Activated B cell treated with CpG ODN at 0.5 μM for 24 hours (primary cell): ENCODE measurements at regions not wholly inside any gene's neighbourhood (a gene's known extent, or its start where the extent isn't known, plus 50 kb on each side); places are given as distances from the start of the nearest gene placed in this dataset.

Experiments used
- ATAC-seq: fragments of 200-7000 bp; cut with Tn5 transposase; one replicate; pipeline ENCODE4 v1.10.0; 2021; ENCODE audit warnings: low read depth, mild to moderate bottlenecking, moderate library complexity
- CTCF ChIA-PET: fragments of 350-600 bp; sonication (Branson Sonifier 250); formaldehyde crosslinking; loops from one replicate; lab custom pipeline; 2021; ENCODE audit warnings: antibody characterized with exemption; lab: Charles Lee
- POLR2A ChIA-PET: fragments of 350-600 bp; sonication (Branson Sonifier 250); formaldehyde crosslinking; loops from one replicate; lab custom pipeline; 2021; ENCODE audit warnings: antibody characterized with exemption; lab: Charles Lee
- DNase-seq: peaks from one replicate; pipeline ENCODE4 v3.0.0; 2022
- H3K27ac Mint-ChIP-seq: one replicate; pipeline ENCODE4 v1.8.0; 2020; ENCODE audit warnings: mixed read lengths
- H3K27me3 Mint-ChIP-seq: one replicate; pipeline ENCODE4 v1.8.0; 2021; ENCODE audit warnings: mixed read lengths
- H3K36me3 Mint-ChIP-seq: one replicate; pipeline ENCODE4 v1.8.0; 2021; ENCODE audit warnings: low read depth, mixed read lengths
- H3K4me1 Mint-ChIP-seq: one replicate; pipeline ENCODE4 v1.8.0; 2021; ENCODE audit warnings: mixed read lengths
- H3K4me3 Mint-ChIP-seq: one replicate; pipeline ENCODE4 v1.8.0; 2020; ENCODE audit warnings: mild to moderate bottlenecking, mixed read lengths
- H3K9me3 Mint-ChIP-seq: one replicate; pipeline ENCODE4 v1.8.0; 2020; ENCODE audit warnings: mixed read lengths
- CTCF ChIP-seq: fragments of 200-600 bp; IDR thresholded peaks from one replicate; pipeline ENCODE4 v1.8.0; 2022; ENCODE audit warnings: antibody characterized with exemption, mild to moderate bottlenecking
- intact Hi-C: fragments of 100-400 bp; cut with micrococcal nuclease; formaldehyde crosslinking; loops from one replicate; pipeline ENCODE4 v1.15.1; 2024

- Mint-ChIP-seq H3K9me3 (no peaks in the 10 kb centered on the region), H3K36me3 (no peaks in the 10 kb centered on the region), H3K27ac (no peak overlapping the region), H3K4me3 (no peak overlapping the region), H3K27me3 (no peaks in the 10 kb centered on the region), H3K4me1 (no peaks in the 10 kb centered on the region)
- intact Hi-C loops: no loop called here
- ChIA-PET POLR2A (no interaction called here), CTCF (no interaction called here)
- no peak for TF ChIP-seq CTCF
- DNase-seq: no peak
- ATAC-seq: no peak
Measured at GRCh38 chr18:72427721-72428120, 116.4 kb downstream of the CBLN2 start.

- intact Hi-C loops: no loop called here
Measured at GRCh38 chr18:72419914-72420313, 124.2 kb downstream of the CBLN2 start.

GRCh38 chr18:72412927-72413326 is 131.2 kb downstream of the CBLN2 start:
- CTCF ChIA-PET: no interaction called here
- DNase-seq (no peak), ATAC-seq (no peak)

More at GRCh38 chr18:72419914-72420313, 124.2 kb downstream of the CBLN2 start:
- no peaks in the 10 kb centered on the region for H3K4me1 Mint-ChIP-seq
- no peaks in the 10 kb centered on the region for H3K36me3 Mint-ChIP-seq
- no peak overlapping the region for H3K4me3 Mint-ChIP-seq
- ChIA-PET POLR2A (no interaction called here), CTCF (no interaction called here)
- no peak for DNase-seq
- H3K27me3 Mint-ChIP-seq: no peaks in the 10 kb centered on the region
- ATAC-seq: no peak
- no peak overlapping the region for H3K27ac Mint-ChIP-seq
- no peak for TF ChIP-seq CTCF
- H3K9me3 Mint-ChIP-seq: peaks cover 3% of the 10 kb centered on the region

GRCh38 chr18:72411261-72411660 is 132.9 kb downstream of the CBLN2 start:
- DNase-seq (no peak), ATAC-seq (no peak)
- intact Hi-C loops: no loop called here
- Mint-ChIP-seq H3K9me3 (peaks cover 3% of the 10 kb centered on the region), H3K27me3 (no peaks in the 10 kb centered on the region), H3K4me3 (no peak overlapping the region), H3K4me1 (no peaks in the 10 kb centered on the region), H3K27ac (no peak overlapping the region), H3K36me3 (no peaks in the 10 kb centered on the region)
- ChIA-PET CTCF (no interaction called here), POLR2A (no interaction called here)
- no peak for TF ChIP-seq CTCF

More at GRCh38 chr18:72412927-72413326, 131.2 kb downstream of the CBLN2 start:
- no peak for TF ChIP-seq CTCF
- H3K27me3 Mint-ChIP-seq: no peaks in the 10 kb centered on the region
- H3K27ac Mint-ChIP-seq: no peak overlapping the region
- no peaks in the 10 kb centered on the region for H3K4me1 Mint-ChIP-seq
- POLR2A ChIA-PET: no interaction called here
- H3K36me3 Mint-ChIP-seq: no peaks in the 10 kb centered on the region
- H3K9me3 Mint-ChIP-seq: peaks cover 3% of the 10 kb centered on the region
- intact Hi-C loops: no loop called here
- no peak overlapping the region for H3K4me3 Mint-ChIP-seq

- POLR2A ChIA-PET: no interaction called here
- Mint-ChIP-seq H3K36me3 (no peaks in the 10 kb centered on the region), H3K4me3 (no peak overlapping the region), H3K9me3 (no peaks in the 10 kb centered on the region), H3K27ac (no peak overlapping the region), H3K27me3 (no peaks in the 10 kb centered on the region), H3K4me1 (no peaks in the 10 kb centered on the region)
- intact Hi-C loops: no loop called here
- ATAC-seq: no peak
- no peak for DNase-seq
- CTCF ChIA-PET: no interaction called here
- TF ChIP-seq CTCF: no peak
Measured at GRCh38 chr18:72410399-72410798, 133.7 kb downstream of the CBLN2 start.
